DOHH2 (cell line): ENCODE measurements at regions not wholly inside any gene's neighbourhood (a gene's known extent, or its start where the extent isn't known, plus 50 kb on each side); places are given as distances from the start of the nearest gene placed in this dataset.

Experiments
- CTCF ChIP-seq: fragments of 200-600 bp; sonication (generic); IDR thresholded peaks from one replicate; pipeline ENCODE4 v1.5.1; 2014; ENCODE audit warnings: antibody characterized with exemption, mild to moderate bottlenecking, low read depth, low read length; ENCODE audit not compliant: poor library complexity, severe bottlenecking
- EZH2phosphoT487 ChIP-seq: fragments of 200-600 bp; sonication (generic); IDR thresholded peaks from 2 replicates; pipeline ENCODE4 v1.6.1; 2017; ENCODE audit warnings: borderline replicate concordance, mild to moderate bottlenecking, antibody characterized with exemption, low read length, moderate library complexity, mixed read lengths

- no peak for TF ChIP-seq CTCF
- no peak for TF ChIP-seq EZH2phosphoT487
These were observed 205.3 kb upstream of the SIX2 start for GRCh38 chr2:45214550-45214949.
